Activated CD8-positive, alpha-beta memory T cell treated with anti-CD3 and anti-CD28 coated beads for 36 hours (primary cell): ENCODE measurements at regions not wholly inside any gene's neighbourhood (a gene's known extent, or its start where the extent isn't known, plus 50 kb on each side); places are given as distances from the start of the nearest gene placed in this dataset.

Source experiments
- CTCF ChIA-PET: fragments of 350-600 bp; sonication (Branson Sonifier 250); formaldehyde crosslinking; loops from one replicate; lab custom pipeline; 2021; ENCODE audit warnings: antibody characterized with exemption; lab: Charles Lee
- POLR2A ChIA-PET: fragments of 350-600 bp; sonication (Branson Sonifier 250); formaldehyde crosslinking; loops from one replicate; lab custom pipeline; 2021; ENCODE audit warnings: antibody characterized with exemption; lab: Charles Lee

GRCh38 chr11:110903378-110903777 lies 191.1 kb upstream of the ARHGAP20 start:
- CTCF ChIA-PET: no interaction called here

GRCh38 chr11:110901441-110901840 lies 189.2 kb upstream of the ARHGAP20 start:
- ChIA-PET POLR2A (no interaction called here), CTCF (no interaction called here)

More at GRCh38 chr11:110903378-110903777, 191.1 kb upstream of the ARHGAP20 start:
- POLR2A ChIA-PET: no interaction called here

- CTCF ChIA-PET: no interaction called here
Observed at GRCh38 chr11:110900426-110900825, 188.2 kb upstream of the ARHGAP20 start.

GRCh38 chr11:110897035-110897434 lies 184.8 kb upstream of the ARHGAP20 start:
- ChIA-PET CTCF (no interaction called here), POLR2A (no interaction called here)

More at GRCh38 chr11:110900426-110900825, 188.2 kb upstream of the ARHGAP20 start:
- POLR2A ChIA-PET: no interaction called here

- CTCF ChIA-PET: no interaction called here
- POLR2A ChIA-PET: no interaction called here
Observed at GRCh38 chr11:110896358-110896757, 184.1 kb upstream of the ARHGAP20 start.

GRCh38 chr11:110894224-110894623 lies 182.0 kb upstream of the ARHGAP20 start:
- ChIA-PET CTCF (no interaction called here), POLR2A (no interaction called here)

- POLR2A ChIA-PET: no interaction called here
- CTCF ChIA-PET: no interaction called here
Observed at GRCh38 chr11:110892741-110893285, 180.6 kb upstream of the ARHGAP20 start.

GRCh38 chr11:110891411-110891810 lies 179.2 kb upstream of the ARHGAP20 start:
- CTCF ChIA-PET: no interaction called here
- POLR2A ChIA-PET: no interaction called here

GRCh38 chr11:110890995-110891394 lies 178.8 kb upstream of the ARHGAP20 start:
- ChIA-PET CTCF (no interaction called here), POLR2A (no interaction called here)

GRCh38 chr11:110886288-110886970 lies 174.2 kb upstream of the ARHGAP20 start:
- POLR2A ChIA-PET: no interaction called here
- CTCF ChIA-PET: interaction anchor here (0.6 kb wide), 1 partner anchor 28 kb away, joined by 3 read pairs; no protein-coding TSS in a partner anchor

GRCh38 chr11:110883256-110883655 lies 171.0 kb upstream of the ARHGAP20 start:
- POLR2A ChIA-PET: no interaction called here

GRCh38 chr11:110878513-110878912 lies 166.3 kb upstream of the ARHGAP20 start:
- CTCF ChIA-PET: no interaction called here
- POLR2A ChIA-PET: interaction anchor here (0.5 kb wide), 1 partner anchor 55 kb away, joined by 3 read pairs; no protein-coding TSS in a partner anchor

More at GRCh38 chr11:110883256-110883655, 171.0 kb upstream of the ARHGAP20 start:
- CTCF ChIA-PET: no interaction called here

- ChIA-PET POLR2A (no interaction called here), CTCF (no interaction called here)
Observed at GRCh38 chr11:110874437-110875030, 162.3 kb upstream of the ARHGAP20 start.

GRCh38 chr11:110873975-110874374 lies 161.7 kb upstream of the ARHGAP20 start:
- POLR2A ChIA-PET: no interaction called here
- CTCF ChIA-PET: no interaction called here

- ChIA-PET CTCF (no interaction called here), POLR2A (no interaction called here)
Observed at GRCh38 chr11:110870816-110871522, 158.7 kb upstream of the ARHGAP20 start.

GRCh38 chr11:110867951-110868350 lies 155.7 kb upstream of the ARHGAP20 start:
- ChIA-PET POLR2A (no interaction called here), CTCF (no interaction called here)

- POLR2A ChIA-PET: no interaction called here
- CTCF ChIA-PET: no interaction called here
Observed at GRCh38 chr11:110866081-110866480, 153.8 kb upstream of the ARHGAP20 start.

- ChIA-PET CTCF (no interaction called here), POLR2A (no interaction called here)
Observed at GRCh38 chr11:110862407-110862806, 150.2 kb upstream of the ARHGAP20 start.

- ChIA-PET POLR2A (no interaction called here), CTCF (no interaction called here)
Observed at GRCh38 chr11:110860461-110860860, 148.2 kb upstream of the ARHGAP20 start.

- POLR2A ChIA-PET: no interaction called here
- CTCF ChIA-PET: no interaction called here
Observed at GRCh38 chr11:110859998-110860397, 147.8 kb upstream of the ARHGAP20 start.
